ENCODE measurements at regions not wholly inside any gene's neighbourhood (a gene's known extent, or its start where the extent isn't known, plus 50 kb on each side); places are given as distances from the start of the nearest gene placed in this dataset.

- Histone ChIP-seq H3F3A (ENCODE audit: insufficient read depth, low read length, poor library complexity, severe bottlenecking) (no peaks in the 10 kb centered on the region), H3K4me3 (ENCODE audit: low read length) (no peak overlapping the region), H3K79me2 (replicated peaks; ENCODE audit: insufficient read depth, low read length) (no peaks in the 10 kb centered on the region), H3K27me3 (ENCODE audit: insufficient read depth, low read depth, low read length) (no peaks in the 10 kb centered on the region), H3K9me2 (ENCODE audit: insufficient read depth, low read length) (no peaks in the 10 kb centered on the region), H3K9ac (ENCODE audit: low read length) (no peak overlapping the region), H3K27ac (ENCODE audit: low read length) (no peak overlapping the region), H3K9me3 (ENCODE audit: low read length) (no peaks in the 10 kb centered on the region), H2AFZ (ENCODE audit: low read depth, low read length) (no peak overlapping the region), H4K20me1 (ENCODE audit: insufficient read depth) (no peaks in the 10 kb centered on the region), H3K36me3 (ENCODE audit: insufficient read depth, low read length) (no peaks in the 10 kb centered on the region), H3K4me2 (ENCODE audit: low read length) (no peak overlapping the region)
- no peak for TF ChIP-seq MXI1 (conservative IDR thresholded peaks at IDR 0.05; ENCODE audit: poor library complexity, severe bottlenecking)
- no peak for TF ChIP-seq SMC3 (conservative IDR thresholded peaks at IDR 0.05; ENCODE audit: poor library complexity)
- TF ChIP-seq EP300 (conservative IDR thresholded peaks at IDR 0.05; ENCODE audit: poor library complexity, severe bottlenecking) = no peak
- TF ChIP-seq TAF1 (IDR thresholded peaks at IDR 0.05; ENCODE audit: low read depth) = no peak
- no peak for TF ChIP-seq EZH2 (IDR thresholded peaks at IDR 0.05; ENCODE audit: borderline replicate concordance, insufficient read depth, low read length, poor library complexity, severe bottlenecking)
- TF ChIP-seq POLR2AphosphoS5 (IDR thresholded peaks at IDR 0.05) = no peak
- TF ChIP-seq, protein P1, sequence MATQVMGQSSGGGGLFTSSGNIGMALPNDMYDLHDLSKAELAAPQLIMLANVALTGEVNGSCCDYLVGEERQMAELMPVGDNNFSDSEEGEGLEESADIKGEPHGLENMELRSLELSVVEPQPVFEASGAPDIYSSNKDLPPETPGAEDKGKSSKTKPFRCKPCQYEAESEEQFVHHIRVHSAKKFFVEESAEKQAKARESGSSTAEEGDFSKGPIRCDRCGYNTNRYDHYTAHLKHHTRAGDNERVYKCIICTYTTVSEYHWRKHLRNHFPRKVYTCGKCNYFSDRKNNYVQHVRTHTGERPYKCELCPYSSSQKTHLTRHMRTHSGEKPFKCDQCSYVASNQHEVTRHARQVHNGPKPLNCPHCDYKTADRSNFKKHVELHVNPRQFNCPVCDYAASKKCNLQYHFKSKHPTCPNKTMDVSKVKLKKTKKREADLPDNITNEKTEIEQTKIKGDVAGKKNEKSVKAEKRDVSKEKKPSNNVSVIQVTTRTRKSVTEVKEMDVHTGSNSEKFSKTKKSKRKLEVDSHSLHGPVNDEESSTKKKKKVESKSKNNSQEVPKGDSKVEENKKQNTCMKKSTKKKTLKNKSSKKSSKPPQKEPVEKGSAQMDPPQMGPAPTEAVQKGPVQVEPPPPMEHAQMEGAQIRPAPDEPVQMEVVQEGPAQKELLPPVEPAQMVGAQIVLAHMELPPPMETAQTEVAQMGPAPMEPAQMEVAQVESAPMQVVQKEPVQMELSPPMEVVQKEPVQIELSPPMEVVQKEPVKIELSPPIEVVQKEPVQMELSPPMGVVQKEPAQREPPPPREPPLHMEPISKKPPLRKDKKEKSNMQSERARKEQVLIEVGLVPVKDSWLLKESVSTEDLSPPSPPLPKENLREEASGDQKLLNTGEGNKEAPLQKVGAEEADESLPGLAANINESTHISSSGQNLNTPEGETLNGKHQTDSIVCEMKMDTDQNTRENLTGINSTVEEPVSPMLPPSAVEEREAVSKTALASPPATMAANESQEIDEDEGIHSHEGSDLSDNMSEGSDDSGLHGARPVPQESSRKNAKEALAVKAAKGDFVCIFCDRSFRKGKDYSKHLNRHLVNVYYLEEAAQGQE (IDR thresholded peaks at IDR 0.05; ENCODE audit: borderline replicate concordance) = no peak
- no peak for TF ChIP-seq CTCF (IDR thresholded peaks at IDR 0.05; ENCODE audit: poor library complexity, severe bottlenecking)
- no peak for TF ChIP-seq RAD21 (conservative IDR thresholded peaks at IDR 0.05)
These were observed 368.5 kb upstream of the OPRM1 start for GRCh38 chr6:153670403-153671026.

DNA sequence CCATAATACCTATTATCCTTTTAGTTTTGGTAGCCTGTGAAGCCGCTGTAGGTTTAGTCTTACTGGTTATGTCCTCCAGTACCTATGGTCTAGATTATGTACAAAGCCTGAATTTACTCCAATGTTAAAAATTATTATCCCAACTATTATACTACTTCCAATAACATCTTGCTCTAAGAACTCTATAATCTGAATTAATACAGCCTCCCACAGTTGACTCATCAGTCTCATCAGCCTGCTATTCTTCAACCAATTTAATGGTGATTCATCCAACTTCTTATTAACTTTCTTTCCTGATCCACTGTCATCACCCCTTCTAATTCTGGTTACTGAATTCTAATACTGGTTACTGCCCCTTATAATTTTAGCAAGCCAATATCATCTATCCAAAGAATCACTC is 370.3 kb upstream of the OPRM1 start:
- Histone ChIP-seq H3K27me3 (ENCODE audit: insufficient read depth, low read depth, low read length) (no peaks in the 10 kb centered on the region), H3F3A (ENCODE audit: insufficient read depth, low read length, poor library complexity, severe bottlenecking) (no peaks in the 10 kb centered on the region), H3K27ac (ENCODE audit: low read length) (no peak overlapping the region), H2AFZ (ENCODE audit: low read depth, low read length) (no peak overlapping the region), H4K20me1 (ENCODE audit: insufficient read depth) (no peaks in the 10 kb centered on the region), H3K9me2 (ENCODE audit: insufficient read depth, low read length) (no peaks in the 10 kb centered on the region), H3K79me2 (replicated peaks; ENCODE audit: insufficient read depth, low read length) (no peaks in the 10 kb centered on the region), H3K9ac (ENCODE audit: low read length) (no peak overlapping the region), H3K4me3 (ENCODE audit: low read length) (no peak overlapping the region), H3K36me3 (ENCODE audit: insufficient read depth, low read length) (no peaks in the 10 kb centered on the region), H3K9me3 (ENCODE audit: low read length) (no peaks in the 10 kb centered on the region), H3K4me2 (ENCODE audit: low read length) (no peak overlapping the region)
- TF ChIP-seq, protein P1 (IDR thresholded peaks at IDR 0.05; ENCODE audit: borderline replicate concordance) = no peak
- TF ChIP-seq CTCF (IDR thresholded peaks at IDR 0.05; ENCODE audit: poor library complexity, severe bottlenecking) (no peak), SMC3 (conservative IDR thresholded peaks at IDR 0.05; ENCODE audit: poor library complexity) (no peak), POLR2AphosphoS5 (IDR thresholded peaks at IDR 0.05) (no peak), TAF1 (IDR thresholded peaks at IDR 0.05; ENCODE audit: low read depth) (no peak), EZH2 (IDR thresholded peaks at IDR 0.05; ENCODE audit: borderline replicate concordance, insufficient read depth, low read length, poor library complexity, severe bottlenecking) (no peak), EP300 (conservative IDR thresholded peaks at IDR 0.05; ENCODE audit: poor library complexity, severe bottlenecking) (no peak), RAD21 (conservative IDR thresholded peaks at IDR 0.05) (no peak), MXI1 (conservative IDR thresholded peaks at IDR 0.05; ENCODE audit: poor library complexity, severe bottlenecking) (no peak)

Data from neural cell (in vitro differentiated cells).